HG03045 (cell line): ENCODE measurements at regions not wholly inside any gene's neighbourhood (a gene's known extent, or its start where the extent isn't known, plus 50 kb on each side); places are given as distances from the start of the nearest gene placed in this dataset.
"Not testable (repeated sequence)": the region's sequence is repeated elsewhere in the genome, so short reads cannot be mapped to it uniquely, and the experiment has no call there.

Source experiments
- ATAC-seq: cut with Tn5 transposase; IDR thresholded peaks from one replicate; pipeline ENCODE4 v1.9.1; 2021; ENCODE audit warnings: mild to moderate bottlenecking, moderate library complexity; ENCODE audit not compliant: unreplicated experiment

GRCh38 chr16:29190553-29191431 lies 205.9 kb downstream of the LAT start:
- not testable (repeated sequence) for ATAC-seq

- ATAC-seq = not testable (repeated sequence)
These were observed 204.0 kb downstream of the LAT start for GRCh38 chr16:29188806-29189205.

DNA sequence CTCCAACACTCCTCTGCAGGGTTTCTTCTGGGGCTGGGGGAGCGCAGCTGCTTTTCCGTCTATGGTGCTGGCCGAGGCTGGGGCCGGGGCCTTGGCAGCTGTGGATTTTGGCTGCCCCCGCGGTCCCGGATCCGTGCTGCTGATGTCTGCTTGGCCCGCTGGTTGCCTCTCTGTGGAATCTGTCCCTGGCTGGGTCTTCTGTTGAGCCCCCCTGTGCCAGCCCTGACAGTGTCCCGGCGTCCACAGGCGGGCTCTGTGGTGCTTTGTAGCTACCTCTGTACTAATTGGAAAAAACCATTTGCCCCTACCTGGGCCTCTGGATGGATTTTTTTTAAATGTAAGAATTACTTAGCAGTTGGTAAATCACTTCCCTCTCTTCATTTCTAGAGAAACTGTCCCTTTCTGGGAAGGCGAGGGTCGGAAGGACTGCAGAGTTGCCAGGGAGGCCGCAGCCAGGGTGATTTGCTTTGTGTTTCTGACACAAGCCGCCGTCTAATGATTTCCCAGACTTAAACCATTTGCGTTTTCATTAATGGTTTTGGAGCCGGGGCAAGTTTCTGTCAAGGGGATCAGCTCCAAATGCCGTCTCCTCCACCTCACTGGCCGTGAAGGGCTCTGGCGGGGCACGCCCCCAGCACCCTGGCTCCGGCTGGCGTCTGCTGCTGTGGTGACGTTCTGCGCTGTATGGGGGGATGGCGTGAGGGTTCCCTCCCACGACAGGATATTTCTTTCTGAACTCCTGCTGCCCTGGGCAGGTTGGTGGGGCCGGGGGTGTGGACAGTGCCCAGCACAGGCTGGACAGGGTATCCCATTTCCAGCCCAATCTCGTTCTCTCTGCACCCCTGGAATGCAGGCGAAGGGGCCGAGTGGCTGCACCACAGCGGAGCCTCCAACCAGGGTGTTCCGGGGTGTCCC lies 201.7 kb downstream of the LAT start:
- not testable (repeated sequence) for ATAC-seq

DNA sequence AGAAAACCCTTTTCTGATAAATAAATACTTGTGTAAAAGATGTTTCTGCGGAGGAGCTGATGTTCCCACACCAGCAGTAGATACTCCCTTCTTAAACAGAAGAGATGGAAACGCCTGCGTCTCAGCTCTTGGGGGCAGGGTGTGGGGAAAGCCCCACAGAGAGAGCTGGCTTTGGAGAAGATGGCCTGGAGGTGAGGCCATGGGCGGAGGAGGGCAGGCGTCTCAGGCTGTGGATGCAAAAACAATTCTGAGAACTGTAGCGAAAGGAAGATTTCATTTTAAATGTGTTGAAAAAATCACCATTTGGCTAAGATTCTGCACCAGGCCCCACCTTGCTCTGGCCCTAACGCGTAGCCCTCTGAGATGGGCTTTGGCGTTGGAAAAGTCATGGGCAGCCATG lies 201.0 kb downstream of the LAT start:
- not testable (repeated sequence) for ATAC-seq

GRCh38 chr16:29184738-29185438 lies 200.0 kb downstream of the LAT start:
- not testable (repeated sequence) for ATAC-seq

DNA sequence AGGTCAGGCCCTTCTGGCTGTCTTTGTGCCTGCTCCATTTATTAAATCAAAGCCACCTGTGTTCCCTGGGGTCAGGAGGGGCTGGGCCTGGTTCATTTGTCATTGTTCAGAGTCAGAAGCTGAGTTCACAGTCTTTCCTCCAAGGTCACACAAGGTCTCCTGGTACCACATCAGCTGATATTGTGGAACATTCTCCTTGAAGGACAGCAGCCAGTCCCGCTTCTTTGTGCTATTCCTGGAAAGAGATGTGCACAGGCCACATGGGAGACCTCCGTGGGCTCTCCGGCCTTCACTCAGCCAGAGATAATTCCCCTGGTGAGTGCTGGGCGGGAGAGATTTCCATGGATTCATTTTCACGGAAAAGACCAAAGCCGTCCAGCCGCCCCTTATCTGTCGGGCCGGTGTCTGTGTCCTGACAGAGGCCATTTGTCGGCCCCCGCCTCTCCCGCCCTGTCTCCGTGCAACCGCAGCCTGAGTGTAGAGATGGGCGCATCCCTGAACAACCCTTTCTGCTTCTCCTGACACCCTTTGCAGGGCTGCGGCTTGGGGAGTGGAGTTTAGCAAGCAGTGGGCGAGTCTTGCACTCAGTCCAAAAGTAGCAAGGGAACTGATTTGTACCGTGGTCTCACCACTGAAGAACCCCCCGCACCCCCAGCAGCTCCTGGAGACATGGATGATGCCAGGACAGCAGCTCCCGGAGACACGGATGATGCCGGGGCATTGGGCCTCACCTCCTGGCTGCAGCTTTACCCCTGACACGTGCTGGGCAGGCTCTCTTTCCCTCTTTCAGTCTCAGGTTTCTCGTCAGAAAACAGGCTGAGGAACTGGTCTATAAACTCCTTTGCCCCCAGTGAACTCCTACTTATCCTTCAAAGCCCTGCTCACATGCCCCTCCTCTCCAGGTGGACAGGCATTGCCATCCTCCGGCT lies 198.4 kb downstream of the LAT start:
- ATAC-seq = not testable (repeated sequence)

DNA sequence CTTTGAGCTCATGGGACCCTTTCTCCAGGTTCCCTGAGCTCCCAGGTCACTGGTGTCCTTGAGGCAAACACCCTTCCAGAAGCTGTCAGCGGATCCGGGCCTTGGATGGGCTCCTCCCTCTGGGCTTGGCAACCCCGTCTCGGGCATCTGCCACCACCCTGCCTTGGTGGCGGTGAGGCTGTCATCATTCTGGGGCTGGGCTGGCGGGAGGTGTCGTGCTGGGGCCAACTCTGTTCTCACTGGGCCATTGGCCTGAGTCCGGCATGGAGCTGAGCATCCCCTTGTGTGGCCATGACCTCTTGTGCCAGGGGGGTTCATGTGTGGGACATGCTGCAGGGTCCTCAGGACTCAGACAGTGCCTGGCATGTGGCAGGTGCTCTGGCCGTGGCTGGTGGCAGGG lies 197.6 kb downstream of the LAT start:
- no peak for ATAC-seq

- not testable (repeated sequence) for ATAC-seq
These were observed 197.1 kb downstream of the LAT start for GRCh38 chr16:29181921-29182411.

DNA sequence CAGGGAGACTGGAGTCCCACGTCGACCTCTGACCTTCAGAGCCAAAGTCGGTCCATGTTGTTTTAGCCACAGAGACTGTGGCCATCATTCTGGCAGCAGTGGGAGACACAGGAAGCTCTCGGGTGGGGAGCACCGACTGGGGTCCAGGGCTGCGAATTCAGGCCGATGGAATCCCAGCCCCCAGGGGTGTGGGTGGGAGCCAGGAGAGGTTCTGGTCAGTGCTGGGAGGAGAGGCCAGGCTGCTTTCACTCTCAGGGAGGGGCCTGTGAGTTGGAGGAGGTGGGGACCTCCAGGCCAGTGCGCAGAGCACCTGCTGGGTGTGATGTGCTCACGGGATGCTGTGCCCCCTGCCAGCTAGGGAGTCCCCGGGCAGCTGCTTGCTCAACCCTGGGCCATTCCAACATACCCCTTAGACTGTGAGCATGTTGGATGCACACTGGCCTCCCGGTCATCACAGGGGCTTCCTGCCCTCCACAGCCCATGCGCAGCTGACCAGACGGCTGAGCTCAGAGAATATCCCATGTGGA lies 196.5 kb downstream of the LAT start:
- not testable (repeated sequence) for ATAC-seq

- not testable (repeated sequence) for ATAC-seq
These were observed 195.4 kb downstream of the LAT start for GRCh38 chr16:29180206-29180600.

GRCh38 chr16:29179401-29180205 lies 194.8 kb downstream of the LAT start:
- not testable (repeated sequence) for ATAC-seq

GRCh38 chr16:29177888-29178726 lies 193.3 kb downstream of the LAT start:
- not testable (repeated sequence) for ATAC-seq

GRCh38 chr16:29177203-29177887 lies 192.5 kb downstream of the LAT start:
- ATAC-seq = not testable (repeated sequence)

- not testable (repeated sequence) for ATAC-seq
These were observed 192.0 kb downstream of the LAT start for GRCh38 chr16:29176822-29177202.

DNA sequence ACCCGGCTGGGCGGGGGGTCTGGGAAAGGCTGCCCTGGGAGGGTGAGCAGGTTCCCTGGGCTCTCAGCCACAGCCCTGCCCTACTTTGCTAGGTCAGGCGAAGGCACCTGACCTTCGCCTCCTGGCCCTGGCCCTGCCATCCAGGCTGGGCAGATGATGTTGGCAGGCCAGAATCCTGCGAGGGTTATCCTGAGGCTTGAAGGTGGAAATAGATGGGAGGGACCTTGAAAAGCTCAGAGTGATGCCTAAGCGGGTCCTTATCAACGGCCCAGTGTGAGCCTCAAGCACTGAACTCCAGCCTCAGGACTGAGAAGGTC lies 191.3 kb downstream of the LAT start:
- not testable (repeated sequence) for ATAC-seq

- not testable (repeated sequence) for ATAC-seq
These were observed 190.7 kb downstream of the LAT start for GRCh38 chr16:29175411-29176153.
